MCF 10A (cell line): ENCODE measurements at regions not wholly inside any gene's neighbourhood (a gene's known extent, or its start where the extent isn't known, plus 50 kb on each side); places are given as distances from the start of the nearest gene placed in this dataset.

Experiments
- BruUV-seq: library from RNA; stranded (reverse); fragments of 400-500 nt; replicated peaks from 2 replicates; lab custom pipeline; 2021; lab: Mats Ljungman, UMichigan
- CTCF ChIA-PET: fragments of 300-600 bp; sonication (Branson Sonifier 250); formaldehyde crosslinking; extraction: SDS; loops from one replicate; lab custom pipeline; 2021; ENCODE audit warnings: antibody characterized with exemption, inconsistent platforms; lab: Yijun Ruan, JAX
- POLR2A ChIA-PET: fragments of 300-600, 350-650 bp; sonication (Branson Sonifier 250); formaldehyde crosslinking; extraction: SDS; loops from one replicate; lab custom pipeline; 2020; ENCODE audit warnings: antibody characterized with exemption, inconsistent platforms; lab: Yijun Ruan, JAX
- DNase-seq: peaks from one replicate; pipeline ENCODE4 v3.0.0-alpha.2; 2018; ENCODE audit not compliant: unreplicated experiment
- H3K27ac Mint-ChIP-seq: one replicate; pipeline ENCODE4 v1.8.0; 2022; ENCODE audit warnings: mild to moderate bottlenecking, low read depth, mixed read lengths; ENCODE audit not compliant: unreplicated experiment
- H3K27me3 Mint-ChIP-seq: one replicate; pipeline ENCODE4 v1.8.0; 2022; ENCODE audit warnings: mixed read lengths; ENCODE audit not compliant: insufficient read depth, unreplicated experiment
- H3K36me3 Mint-ChIP-seq: one replicate; pipeline ENCODE4 v1.8.0; 2022; ENCODE audit warnings: mild to moderate bottlenecking, moderate library complexity, mixed read lengths; ENCODE audit not compliant: insufficient read depth, unreplicated experiment
- H3K4me1 Mint-ChIP-seq: one replicate; pipeline ENCODE4 v1.8.0; 2022; ENCODE audit warnings: mixed read lengths; ENCODE audit not compliant: insufficient read depth, unreplicated experiment
- H3K4me3 Mint-ChIP-seq: one replicate; pipeline ENCODE4 v1.8.0; 2022; ENCODE audit warnings: mild to moderate bottlenecking, moderate library complexity, mixed read lengths; ENCODE audit not compliant: unreplicated experiment
- H3K9me3 Mint-ChIP-seq: one replicate; pipeline ENCODE4 v1.8.0; 2022; ENCODE audit warnings: mixed read lengths; ENCODE audit not compliant: unreplicated experiment
- CTCF ChIP-seq: fragments of 200-600 bp; IDR thresholded peaks from one replicate; pipeline ENCODE4 v1.8.0; 2022; ENCODE audit warnings: antibody characterized with exemption, mild to moderate bottlenecking; ENCODE audit not compliant: unreplicated experiment
- intact Hi-C: fragments of 100-400 bp; cut with micrococcal nuclease; formaldehyde crosslinking; loops from 2 replicates; pipeline ENCODE4 v1.14.1; 2022

- Mint-ChIP-seq H3K4me1 (no peaks in the 10 kb centered on the region), H3K9me3 (peaks cover 8% of the 10 kb centered on the region), H3K4me3 (no peak overlapping the region), H3K36me3 (no peaks in the 10 kb centered on the region), H3K27ac (no peak overlapping the region), H3K27me3 (no peaks in the 10 kb centered on the region)
- intact Hi-C loops, result no loop called here
- no peak for TF ChIP-seq CTCF
- ChIA-PET POLR2A (no interaction called here), CTCF (no interaction called here)
- no TSS peak for BruUV-seq
- no peak for DNase-seq
Measured at GRCh38 chr15:61382927-61383326, 153.8 kb upstream of the RORA start.

- CTCF ChIA-PET, result interaction anchor here (0.7 kb wide), 1 partner anchor 1464 kb away, joined by 3 read pairs; no protein-coding TSS in a partner anchor
- POLR2A ChIA-PET, result no interaction called here
- H3K27ac Mint-ChIP-seq, result no peak overlapping the region
- no peak overlapping the region for H3K4me3 Mint-ChIP-seq
- no peaks in the 10 kb centered on the region for H3K36me3 Mint-ChIP-seq
- H3K27me3 Mint-ChIP-seq, result no peaks in the 10 kb centered on the region
- H3K9me3 Mint-ChIP-seq, result peaks cover 8% of the 10 kb centered on the region
- no peaks in the 10 kb centered on the region for H3K4me1 Mint-ChIP-seq
- intact Hi-C loops, result no loop called here
- TF ChIP-seq CTCF, result no peak
- DNase-seq, result no peak
- no TSS peak for BruUV-seq
Measured at GRCh38 chr15:61381501-61381900, 152.4 kb upstream of the RORA start.

- no peaks in the 10 kb centered on the region for H3K27me3 Mint-ChIP-seq
- CTCF ChIA-PET, result no interaction called here
- no peak for TF ChIP-seq CTCF
- H3K4me3 Mint-ChIP-seq, result no peak overlapping the region
- no TSS peak for BruUV-seq
- peaks cover 7% of the 10 kb centered on the region for H3K36me3 Mint-ChIP-seq
- intact Hi-C loops, result no loop called here
- no peak overlapping the region for H3K27ac Mint-ChIP-seq
- H3K9me3 Mint-ChIP-seq, result peaks cover 5% of the 10 kb centered on the region
- DNase-seq, result no peak
- POLR2A ChIA-PET, result no interaction called here
- no peaks in the 10 kb centered on the region for H3K4me1 Mint-ChIP-seq
Measured at GRCh38 chr15:61380270-61380669, 151.2 kb upstream of the RORA start.

- H3K27me3 Mint-ChIP-seq, result no peaks in the 10 kb centered on the region
- CTCF ChIA-PET, result no interaction called here
- intact Hi-C loops, result no loop called here
- H3K36me3 Mint-ChIP-seq, result peaks cover 7% of the 10 kb centered on the region
- no peak for TF ChIP-seq CTCF
- no peaks in the 10 kb centered on the region for H3K9me3 Mint-ChIP-seq
- no peaks in the 10 kb centered on the region for H3K4me1 Mint-ChIP-seq
- no TSS peak for BruUV-seq
- no peak overlapping the region for H3K4me3 Mint-ChIP-seq
- POLR2A ChIA-PET, result no interaction called here
- DNase-seq, result no peak
- H3K27ac Mint-ChIP-seq, result no peak overlapping the region
Measured at GRCh38 chr15:61379005-61379404, 149.9 kb upstream of the RORA start.
